ENCODE measurements at regions not wholly inside any gene's neighbourhood (a gene's known extent, or its start where the extent isn't known, plus 50 kb on each side); places are given as distances from the start of the nearest gene placed in this dataset.

- DNase-seq (ENCODE audit: insufficient read length, low spot score) (no peak), FAIRE-seq (no peak)
- TF ChIP-seq, protein P1, sequence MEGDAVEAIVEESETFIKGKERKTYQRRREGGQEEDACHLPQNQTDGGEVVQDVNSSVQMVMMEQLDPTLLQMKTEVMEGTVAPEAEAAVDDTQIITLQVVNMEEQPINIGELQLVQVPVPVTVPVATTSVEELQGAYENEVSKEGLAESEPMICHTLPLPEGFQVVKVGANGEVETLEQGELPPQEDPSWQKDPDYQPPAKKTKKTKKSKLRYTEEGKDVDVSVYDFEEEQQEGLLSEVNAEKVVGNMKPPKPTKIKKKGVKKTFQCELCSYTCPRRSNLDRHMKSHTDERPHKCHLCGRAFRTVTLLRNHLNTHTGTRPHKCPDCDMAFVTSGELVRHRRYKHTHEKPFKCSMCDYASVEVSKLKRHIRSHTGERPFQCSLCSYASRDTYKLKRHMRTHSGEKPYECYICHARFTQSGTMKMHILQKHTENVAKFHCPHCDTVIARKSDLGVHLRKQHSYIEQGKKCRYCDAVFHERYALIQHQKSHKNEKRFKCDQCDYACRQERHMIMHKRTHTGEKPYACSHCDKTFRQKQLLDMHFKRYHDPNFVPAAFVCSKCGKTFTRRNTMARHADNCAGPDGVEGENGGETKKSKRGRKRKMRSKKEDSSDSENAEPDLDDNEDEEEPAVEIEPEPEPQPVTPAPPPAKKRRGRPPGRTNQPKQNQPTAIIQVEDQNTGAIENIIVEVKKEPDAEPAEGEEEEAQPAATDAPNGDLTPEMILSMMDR (IDR thresholded peaks at IDR 0.05; ENCODE audit: insufficient read depth, missing control alignments): no peak
Measured at GRCh38 chr6:22218410-22218809, 78.4 kb downstream of the PRL start.

GRCh38 chr6:22219925-22220324 lies 76.9 kb downstream of the PRL start:
- TF ChIP-seq, protein P1 (IDR thresholded peaks at IDR 0.05; ENCODE audit: insufficient read depth, missing control alignments): no peak
- FAIRE-seq: no peak

GRCh38 chr6:22221211-22221610 lies 75.6 kb downstream of the PRL start:
- FAIRE-seq (no peak), DNase-seq (ENCODE audit: insufficient read length, low spot score) (no peak)
- TF ChIP-seq, protein P1 (IDR thresholded peaks at IDR 0.05; ENCODE audit: insufficient read depth, missing control alignments): no peak

More at GRCh38 chr6:22219925-22220324, 76.9 kb downstream of the PRL start:
- DNase-seq (ENCODE audit: insufficient read length, low spot score): no peak

GRCh38 chr6:22221630-22222029 lies 75.2 kb downstream of the PRL start:
- no peak for FAIRE-seq
- TF ChIP-seq, protein P1 (IDR thresholded peaks at IDR 0.05; ENCODE audit: insufficient read depth, missing control alignments): no peak
- no peak for DNase-seq (ENCODE audit: insufficient read length, low spot score)

DNA sequence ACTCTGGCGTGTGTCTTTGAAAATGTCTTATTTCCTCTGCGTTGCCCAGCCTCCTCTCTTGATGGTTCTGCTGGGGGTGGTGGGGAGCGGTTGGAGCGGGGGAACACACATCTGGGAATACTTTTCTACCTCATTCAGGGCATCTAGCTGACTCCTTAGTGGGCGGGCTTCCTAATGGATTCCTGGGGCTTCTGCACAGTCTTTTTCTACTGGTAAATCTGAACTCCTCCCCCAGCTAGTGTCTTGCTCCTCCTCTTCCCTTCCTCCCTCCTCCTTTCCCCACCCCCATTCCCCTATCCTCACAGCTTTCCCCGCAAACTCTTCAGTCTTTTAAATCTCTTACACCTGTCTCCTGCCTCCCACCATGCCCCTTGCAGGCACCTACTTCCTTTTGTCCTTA lies 74.4 kb downstream of the PRL start:
- DNase-seq (ENCODE audit: insufficient read length, low spot score) (no peak), FAIRE-seq (no peak)
- TF ChIP-seq, protein P1 (IDR thresholded peaks at IDR 0.05; ENCODE audit: insufficient read depth, missing control alignments): no peak

DNA sequence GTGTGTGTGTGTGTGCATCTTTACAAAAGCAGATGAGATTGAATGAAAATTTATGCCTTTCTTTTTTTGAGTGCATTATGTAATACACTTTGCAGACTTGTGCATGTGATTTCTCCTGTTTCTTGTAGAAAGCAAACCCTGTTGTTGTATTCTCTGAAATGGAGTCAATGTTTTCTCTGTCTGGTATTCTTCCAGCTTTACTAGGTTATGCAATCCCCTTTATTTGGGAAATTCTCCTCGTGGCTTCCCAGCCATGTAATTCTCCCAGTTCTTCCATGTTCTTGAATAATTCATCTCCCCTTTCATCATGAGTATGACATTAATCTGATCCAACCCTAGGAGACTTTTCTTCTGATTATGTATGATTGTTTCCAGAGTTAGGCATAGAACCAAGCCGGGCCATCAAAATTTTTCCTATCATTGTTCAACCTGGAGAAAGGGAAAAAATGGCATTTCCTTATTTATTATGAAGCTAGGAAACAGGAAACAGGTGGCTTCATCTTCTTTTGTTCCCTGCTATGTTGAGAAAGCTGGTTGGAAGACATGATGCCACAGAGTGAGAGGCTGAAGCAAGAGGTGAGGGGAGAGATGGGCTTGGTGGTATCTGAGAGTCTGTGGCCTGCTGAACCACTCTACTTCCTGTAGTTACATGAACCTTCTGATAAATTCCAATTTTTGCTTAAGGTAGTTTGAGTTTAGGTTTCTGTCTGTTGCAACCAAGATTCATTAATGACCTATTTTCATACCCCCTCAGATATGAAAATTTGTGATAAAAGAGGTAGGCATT lies 68.8 kb downstream of the PRL start:
- no peak for FAIRE-seq
- TF ChIP-seq, protein P1 (IDR thresholded peaks at IDR 0.05; ENCODE audit: insufficient read depth, missing control alignments): no peak
- DNase-seq (ENCODE audit: insufficient read length, low spot score): no peak

- DNase-seq (ENCODE audit: insufficient read length, low spot score): no peak
- TF ChIP-seq, protein P1 (IDR thresholded peaks at IDR 0.05; ENCODE audit: insufficient read depth, missing control alignments): no peak
- FAIRE-seq: no peak
Measured at GRCh38 chr6:22231050-22231449, 65.8 kb downstream of the PRL start.
